T-helper 2 cell treated with Interferon-gamma antibody and Interleukin-4, amounts not matched to agents 100 ng/mL and 5 ng/mL, for 36 hours (primary cell): ENCODE measurements at regions not wholly inside any gene's neighbourhood (a gene's known extent, or its start where the extent isn't known, plus 50 kb on each side); places are given as distances from the start of the nearest gene placed in this dataset.
"Not testable (repeated sequence)": the region's sequence is repeated elsewhere in the genome, so short reads cannot be mapped to it uniquely, and the experiment has no call there.

Source experiments
- intact Hi-C: fragments of 100-400 bp; cut with micrococcal nuclease; formaldehyde crosslinking; loops from one replicate; pipeline ENCODE4 v1.15.1; 2023

DNA sequence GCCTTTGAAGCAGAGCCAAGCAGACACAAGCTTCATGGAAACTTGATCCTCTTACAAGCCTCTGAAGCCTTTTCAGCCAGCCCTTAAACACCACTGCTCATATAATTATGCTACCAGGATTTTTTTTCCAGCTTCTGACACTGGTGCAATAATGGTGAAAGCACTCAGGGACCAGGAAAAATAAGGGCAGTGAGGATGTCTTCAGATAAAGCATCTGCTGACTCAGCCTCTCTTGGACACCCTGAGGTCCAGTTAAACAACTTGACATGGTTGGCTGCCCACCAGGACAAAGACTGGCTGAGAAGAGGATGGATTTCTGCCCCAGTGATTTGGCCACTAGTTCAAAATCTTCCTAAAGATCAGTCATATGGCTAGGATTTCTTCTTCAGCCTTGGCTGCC, 124.2 kb upstream of the N4BP1 start:
- intact Hi-C loops: no loop called here

DNA sequence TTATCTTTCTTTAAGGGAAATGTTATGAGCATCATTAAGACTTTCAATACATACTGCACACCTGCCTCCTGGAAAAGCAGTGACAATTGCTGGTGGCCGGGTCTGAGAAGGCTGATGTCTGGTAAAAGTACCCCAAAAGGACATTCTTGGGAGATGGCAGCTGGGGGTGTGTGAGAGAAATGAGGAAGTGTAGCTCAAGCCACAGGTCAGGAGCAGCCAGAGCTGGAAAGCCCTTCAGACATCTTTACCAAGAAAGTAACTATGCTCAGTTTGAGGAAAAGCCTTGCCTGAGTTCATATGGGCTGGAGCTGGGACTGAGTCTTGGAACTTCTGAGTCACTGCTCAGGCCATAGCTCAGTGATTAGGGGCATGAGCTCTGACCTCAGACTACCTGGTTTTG, 94.7 kb upstream of the N4BP1 start:
- intact Hi-C loops: no loop called here

DNA sequence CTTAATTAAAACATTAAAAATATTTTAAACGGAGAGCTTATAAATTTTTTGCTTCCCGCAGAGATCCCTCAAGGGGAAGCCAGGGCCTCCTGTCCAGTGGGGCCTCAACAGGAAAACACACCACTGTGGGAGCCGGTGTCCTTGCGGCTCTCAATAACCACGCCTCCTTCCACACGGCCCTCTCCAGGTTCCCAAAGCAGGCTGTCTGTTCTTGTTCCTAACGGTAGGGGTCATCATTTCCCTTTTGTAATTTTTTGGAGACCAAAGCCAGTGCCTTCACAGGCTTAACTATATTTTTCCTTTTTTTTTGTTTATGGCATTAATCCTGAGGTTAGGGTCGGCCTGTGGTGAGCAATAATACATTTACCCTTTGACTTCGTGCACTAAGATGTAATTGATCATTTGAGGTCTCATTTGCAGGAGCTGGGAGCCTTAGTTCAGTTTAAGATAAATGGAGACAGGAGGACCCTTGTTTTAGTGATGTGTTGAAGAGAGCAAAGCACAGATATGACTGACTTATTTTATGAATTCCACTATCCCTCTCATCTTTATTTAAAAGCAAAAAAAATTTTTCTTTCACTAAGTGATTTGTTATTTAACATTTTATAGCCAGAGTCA, 77.5 kb upstream of the N4BP1 start:
- intact Hi-C loops: loop anchor here (1.0 kb wide), 1 partner anchor 663 kb away; no protein-coding TSS in a partner anchor

DNA sequence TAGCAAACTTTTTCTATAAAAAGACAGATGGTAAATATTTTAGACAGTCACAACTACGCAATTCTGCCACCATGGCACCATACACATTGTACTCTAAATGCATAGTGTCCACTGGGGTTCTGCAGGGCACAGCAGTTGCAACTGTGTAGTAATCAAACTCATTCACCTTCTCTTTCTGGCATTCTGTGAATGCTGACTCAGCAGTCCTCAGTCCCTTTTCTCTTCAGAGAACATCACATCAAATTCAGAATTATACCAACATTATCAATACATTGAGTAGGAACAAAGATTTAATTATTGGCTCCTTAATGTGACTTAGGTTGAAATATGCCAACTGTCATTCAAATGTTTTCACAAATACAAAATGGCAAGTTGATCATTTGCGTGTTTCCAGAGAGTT, 74.2 kb upstream of the N4BP1 start:
- intact Hi-C loops: no loop called here

DNA sequence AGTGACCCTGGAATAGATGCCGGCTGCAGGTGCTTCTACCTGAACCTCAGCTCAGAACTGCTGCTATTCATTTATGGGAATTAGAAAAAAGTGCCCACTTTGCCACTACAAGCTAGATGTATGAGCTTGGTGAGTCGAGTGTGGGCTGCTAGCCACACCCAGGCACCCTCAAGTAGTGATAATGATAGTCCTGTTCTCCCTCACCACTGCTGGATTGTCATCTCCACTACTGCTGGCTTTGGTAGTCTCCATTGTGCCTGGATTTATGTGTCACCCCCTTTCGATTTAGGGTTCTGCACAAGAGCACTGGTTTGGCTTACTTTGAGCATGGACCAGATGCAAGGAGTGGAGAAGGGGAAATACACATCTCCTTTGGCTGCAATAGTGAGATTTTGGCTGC, 73.0 kb upstream of the N4BP1 start:
- intact Hi-C loops: no loop called here

DNA sequence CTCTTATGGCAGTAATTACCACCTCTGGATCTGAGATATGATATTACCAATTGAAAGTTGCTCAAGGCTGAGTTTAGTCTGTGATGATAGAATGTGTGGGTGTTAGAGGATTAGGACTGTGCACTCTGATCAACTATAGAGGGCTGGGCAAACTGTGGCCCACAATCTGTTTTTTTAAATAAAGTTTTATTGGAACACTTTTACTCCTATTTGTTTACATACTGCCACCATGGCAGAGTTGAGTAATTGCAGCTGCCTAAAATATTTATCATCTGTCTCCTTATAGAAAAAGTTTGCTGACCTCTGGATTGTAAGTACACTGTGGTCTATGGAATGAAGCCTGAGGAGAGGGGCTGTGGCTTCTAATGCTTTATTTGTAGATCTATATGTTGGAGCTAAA, 71.5 kb upstream of the N4BP1 start:
- intact Hi-C loops: no loop called here

DNA sequence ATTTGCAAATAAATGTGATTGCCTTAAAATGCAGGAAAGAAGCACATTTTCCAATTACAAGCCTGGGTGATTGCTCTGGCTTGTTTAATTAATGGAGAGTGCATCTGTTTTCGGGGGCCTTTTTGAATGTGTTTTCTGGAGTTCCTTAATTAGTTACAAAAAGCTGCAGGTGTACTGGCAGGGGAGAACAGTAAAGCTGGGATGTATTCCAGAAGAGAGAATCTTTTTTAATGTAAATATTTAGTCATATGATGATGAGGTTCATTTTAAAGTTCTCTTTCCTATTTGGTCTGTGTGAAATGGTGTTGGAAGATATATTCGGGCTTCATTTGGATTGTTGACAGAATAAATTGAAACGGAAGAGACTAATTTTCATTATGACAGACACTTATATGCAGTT, 70.9 kb upstream of the N4BP1 start:
- intact Hi-C loops: no loop called here

DNA sequence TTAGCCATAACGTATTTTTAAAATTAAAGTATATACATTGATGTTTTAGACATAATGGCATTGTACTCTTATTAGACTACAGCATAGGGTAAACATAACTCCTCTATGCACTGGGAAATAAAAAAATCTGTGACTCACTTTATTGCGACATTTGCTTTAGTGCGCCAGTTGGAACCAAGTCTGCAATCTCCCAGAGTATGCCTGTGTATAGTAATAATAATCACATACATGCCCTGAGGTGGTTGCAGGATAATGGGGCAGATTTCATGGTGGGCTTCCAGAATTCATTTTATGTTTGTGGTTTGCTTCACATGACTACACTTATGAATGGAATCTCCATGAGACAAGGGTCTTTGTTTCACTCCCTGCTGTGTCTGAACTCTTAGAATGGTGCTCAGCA, 66.9 kb upstream of the N4BP1 start:
- intact Hi-C loops: no loop called here

DNA sequence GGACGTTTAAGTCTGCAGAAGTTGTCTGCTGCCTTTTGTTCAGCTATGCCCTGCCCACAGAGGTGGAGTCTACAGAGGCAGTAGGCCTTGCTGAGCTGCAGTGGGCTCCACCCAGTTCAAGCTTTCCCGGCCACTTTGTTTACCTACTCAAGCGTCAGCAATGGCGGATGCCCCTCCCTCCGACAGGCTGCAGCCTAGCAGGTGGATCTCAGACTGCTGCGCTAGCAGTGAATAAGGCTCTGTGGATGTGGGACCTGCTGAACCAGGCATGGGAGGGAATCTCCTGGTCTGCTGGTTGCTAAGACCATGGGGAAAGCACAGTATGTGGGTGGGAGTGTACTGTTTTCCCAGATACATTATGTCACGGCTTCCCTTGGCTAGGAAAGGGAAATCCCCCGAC, 58.2 kb upstream of the N4BP1 start:
- intact Hi-C loops: not testable (repeated sequence)

DNA sequence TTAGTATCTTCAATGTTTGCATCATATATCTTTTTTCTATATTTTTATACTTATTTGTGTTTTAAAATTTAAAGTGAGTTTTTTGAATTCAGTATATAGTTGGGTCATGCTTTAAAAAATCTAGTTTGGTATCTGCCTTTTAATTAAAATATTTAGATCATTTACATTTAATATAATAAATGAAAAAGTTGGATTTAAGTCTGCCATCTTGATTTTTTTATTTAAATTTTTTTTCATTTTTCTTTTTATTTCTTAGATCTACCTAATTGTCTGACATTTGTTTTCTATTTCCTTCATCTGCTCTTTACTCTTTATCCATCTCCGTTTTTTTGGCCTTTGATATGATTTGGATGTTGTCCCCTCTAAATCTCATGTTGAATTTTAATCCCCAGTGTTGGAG, 50.0 kb upstream of the N4BP1 start:
- intact Hi-C loops: no loop called here
